NCI-H1105 treated with DMSO at 0.1 percent for 48 hours (cell line): ENCODE measurements at regions not wholly inside any gene's neighbourhood (a gene's known extent, or its start where the extent isn't known, plus 50 kb on each side); places are given as distances from the start of the nearest gene placed in this dataset.

Source experiments
- DNase-seq: peaks from one replicate; lab custom pipeline; 2025; lab: John Stamatoyannopoulos, UW

DNA sequence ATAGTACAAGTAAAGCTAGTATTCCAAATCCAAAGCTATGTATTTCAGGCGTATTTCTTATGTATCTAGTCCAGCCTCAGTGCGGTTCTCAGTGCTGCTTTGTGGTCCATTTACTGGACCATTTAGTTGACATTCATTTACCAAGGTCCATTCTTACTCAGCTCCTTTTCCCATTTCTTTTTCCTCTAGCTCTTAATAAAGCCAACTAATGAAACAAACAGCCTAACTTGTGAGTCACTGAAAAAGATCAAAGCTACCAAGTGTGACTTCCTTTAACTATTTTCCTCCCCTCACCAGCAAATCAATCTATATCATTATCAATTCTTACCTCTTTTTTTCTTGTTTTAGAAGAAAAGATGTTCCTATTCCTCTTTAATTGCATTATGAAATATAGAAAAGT is 64.0 kb downstream of the CYB561 start:
- DNase-seq, result no peak
